Neural cell (in vitro differentiated cells): ENCODE measurements at regions not wholly inside any gene's neighbourhood (a gene's known extent, or its start where the extent isn't known, plus 50 kb on each side); places are given as distances from the start of the nearest gene placed in this dataset.

Source experiments
- H2AFZ ChIP-seq: fragments of 200-600, 300-800 bp; sonication (generic), shearing (Covaris generic); 2 replicates; pipeline ENCODE4 v1.6.0; 2014; ENCODE audit warnings: low read depth, mild to moderate bottlenecking, antibody characterized with exemption, low read length, moderate library complexity
- H3F3A ChIP-seq: fragments of 200-600 bp; shearing (Covaris generic); 2 replicates; pipeline ENCODE4 v1.6.1; 2016; ENCODE audit warnings: mild to moderate bottlenecking, moderate library complexity, mixed read lengths, antibody characterized with exemption, low read length; ENCODE audit not compliant: insufficient read depth, poor library complexity, severe bottlenecking
- H3K27ac ChIP-seq: fragments of 200-600, 300-800 bp; sonication (generic), shearing (Covaris generic); 2 replicates; pipeline ENCODE4 v1.5.1; 2014; ENCODE audit warnings: mild to moderate bottlenecking, low read length, moderate library complexity
- H3K27me3 ChIP-seq: fragments of 300-800, 200-600 bp; sonication (generic), shearing (Covaris generic); 2 replicates; pipeline ENCODE4 v1.6.0; 2014; ENCODE audit warnings: mild to moderate bottlenecking, low read depth, low read length, moderate library complexity; ENCODE audit not compliant: insufficient read depth
- H3K36me3 ChIP-seq: fragments of 300-800, 200-600 bp; sonication (generic), shearing (Covaris generic); 2 replicates; pipeline ENCODE4 v1.5.1; 2014; ENCODE audit warnings: mild to moderate bottlenecking, antibody characterized with exemption, low read length, moderate library complexity; ENCODE audit not compliant: insufficient read depth
- H3K4me2 ChIP-seq: fragments of 300-800, 200-600 bp; sonication (generic), shearing (Covaris generic); 2 replicates; pipeline ENCODE4 v1.6.0; 2014; ENCODE audit warnings: mild to moderate bottlenecking, low read length
- H3K4me3 ChIP-seq: fragments of 300-800, 200-600 bp; sonication (generic), shearing (Covaris generic); 2 replicates; pipeline ENCODE4 v1.5.1; 2014; ENCODE audit warnings: mild to moderate bottlenecking, low read length, moderate library complexity
- H3K79me2 ChIP-seq: fragments of 200-600 bp; shearing (Covaris generic); replicated peaks from 2 replicates; pipeline ENCODE4 v1.6.0; 2014; ENCODE audit warnings: mild to moderate bottlenecking, low read length, moderate library complexity; ENCODE audit not compliant: insufficient read depth
- H3K9ac ChIP-seq: fragments of 300-800, 200-600 bp; sonication (generic), shearing (Covaris generic); 2 replicates; pipeline ENCODE4 v1.6.1; 2016; ENCODE audit warnings: mild to moderate bottlenecking, low read length, mixed read lengths
- H3K9me2 ChIP-seq: fragments of 200-600 bp; shearing (Covaris generic); 2 replicates; pipeline ENCODE4 v1.6.1; 2016; ENCODE audit warnings: mild to moderate bottlenecking, low read length, mixed read lengths; ENCODE audit not compliant: insufficient read depth
- H3K9me3 ChIP-seq: fragments of 200-600, 300-800 bp; sonication (generic), shearing (Covaris generic); 2 replicates; pipeline ENCODE4 v1.6.1; 2016; ENCODE audit warnings: mild to moderate bottlenecking, mixed run types, low read length, moderate library complexity, mixed read lengths
- H4K20me1 ChIP-seq: fragments of 200-600 bp; shearing (Covaris generic); 2 replicates; pipeline ENCODE4 v1.6.1; 2016; ENCODE audit warnings: mild to moderate bottlenecking, mixed run types; ENCODE audit not compliant: insufficient read depth
- CTCF ChIP-seq: fragments of 450-650 bp; IDR thresholded peaks from 2 replicates; pipeline ENCODE4 v1.5.1; 2014; ENCODE audit warnings: antibody characterized with exemption, mild to moderate bottlenecking, moderate library complexity; ENCODE audit not compliant: poor library complexity, severe bottlenecking
- EP300 ChIP-seq: fragments of 450-650 bp; conservative IDR thresholded peaks from 2 replicates; pipeline ENCODE4 v1.6.1; 2014; ENCODE audit warnings: antibody characterized with exemption, mild to moderate bottlenecking, moderate library complexity; ENCODE audit not compliant: poor library complexity, severe bottlenecking
- EZH2 ChIP-seq: fragments of 200-600, 300-800 bp; shearing (Covaris generic), sonication (generic); IDR thresholded peaks from 2 replicates; pipeline ENCODE4 v1.6.1; 2014; ENCODE audit warnings: antibody characterized with exemption, low read length, borderline replicate concordance, mild to moderate bottlenecking; ENCODE audit not compliant: insufficient read depth, poor library complexity, severe bottlenecking
- MXI1 ChIP-seq: fragments of 450-650 bp; conservative IDR thresholded peaks from 2 replicates; pipeline ENCODE4 v1.6.1; 2014; ENCODE audit warnings: antibody characterized with exemption, mild to moderate bottlenecking; ENCODE audit not compliant: poor library complexity, severe bottlenecking
- POLR2AphosphoS5 ChIP-seq: IDR thresholded peaks from 2 replicates; pipeline ENCODE4 v1.6.1; 2012
- RAD21 ChIP-seq: fragments of 450-650 bp; conservative IDR thresholded peaks from 2 replicates; pipeline ENCODE4 v1.6.1; 2014; ENCODE audit warnings: antibody characterized with exemption, mild to moderate bottlenecking, moderate library complexity
- SMC3 ChIP-seq: fragments of 450-650 bp; conservative IDR thresholded peaks from 2 replicates; pipeline ENCODE4 v1.6.1; 2014; ENCODE audit warnings: antibody characterized with exemption, mild to moderate bottlenecking, moderate library complexity; ENCODE audit not compliant: poor library complexity
- TAF1 ChIP-seq: IDR thresholded peaks from 2 replicates; pipeline ENCODE4 v1.6.1; 2012; ENCODE audit warnings: low read depth
- TF ChIP-seq, protein P1 (sequence below): IDR thresholded peaks from 2 replicates; pipeline ENCODE4 v1.6.1; 2012; ENCODE audit warnings: borderline replicate concordance

GRCh38 chr2:18253686-18254197 is 306.7 kb downstream of the RDH14 start:
- no peaks in the 10 kb centered on the region for H3K27me3 ChIP-seq
- no peak overlapping the region for H3K4me3 ChIP-seq
- no peak overlapping the region for H2AFZ ChIP-seq
- H3K9ac ChIP-seq = no peak overlapping the region
- no peaks in the 10 kb centered on the region for H3K79me2 ChIP-seq
- no peaks in the 10 kb centered on the region for H3F3A ChIP-seq
- no peaks in the 10 kb centered on the region for H3K36me3 ChIP-seq
- no peaks in the 10 kb centered on the region for H4K20me1 ChIP-seq
- no peak overlapping the region for H3K27ac ChIP-seq
- TF ChIP-seq SMC3 = no peak
- no peak for TF ChIP-seq RAD21
- TF ChIP-seq POLR2AphosphoS5 = no peak
- TF ChIP-seq TAF1 = no peak
- TF ChIP-seq CTCF = no peak
- no peak for TF ChIP-seq EZH2
- TF ChIP-seq, protein P1, sequence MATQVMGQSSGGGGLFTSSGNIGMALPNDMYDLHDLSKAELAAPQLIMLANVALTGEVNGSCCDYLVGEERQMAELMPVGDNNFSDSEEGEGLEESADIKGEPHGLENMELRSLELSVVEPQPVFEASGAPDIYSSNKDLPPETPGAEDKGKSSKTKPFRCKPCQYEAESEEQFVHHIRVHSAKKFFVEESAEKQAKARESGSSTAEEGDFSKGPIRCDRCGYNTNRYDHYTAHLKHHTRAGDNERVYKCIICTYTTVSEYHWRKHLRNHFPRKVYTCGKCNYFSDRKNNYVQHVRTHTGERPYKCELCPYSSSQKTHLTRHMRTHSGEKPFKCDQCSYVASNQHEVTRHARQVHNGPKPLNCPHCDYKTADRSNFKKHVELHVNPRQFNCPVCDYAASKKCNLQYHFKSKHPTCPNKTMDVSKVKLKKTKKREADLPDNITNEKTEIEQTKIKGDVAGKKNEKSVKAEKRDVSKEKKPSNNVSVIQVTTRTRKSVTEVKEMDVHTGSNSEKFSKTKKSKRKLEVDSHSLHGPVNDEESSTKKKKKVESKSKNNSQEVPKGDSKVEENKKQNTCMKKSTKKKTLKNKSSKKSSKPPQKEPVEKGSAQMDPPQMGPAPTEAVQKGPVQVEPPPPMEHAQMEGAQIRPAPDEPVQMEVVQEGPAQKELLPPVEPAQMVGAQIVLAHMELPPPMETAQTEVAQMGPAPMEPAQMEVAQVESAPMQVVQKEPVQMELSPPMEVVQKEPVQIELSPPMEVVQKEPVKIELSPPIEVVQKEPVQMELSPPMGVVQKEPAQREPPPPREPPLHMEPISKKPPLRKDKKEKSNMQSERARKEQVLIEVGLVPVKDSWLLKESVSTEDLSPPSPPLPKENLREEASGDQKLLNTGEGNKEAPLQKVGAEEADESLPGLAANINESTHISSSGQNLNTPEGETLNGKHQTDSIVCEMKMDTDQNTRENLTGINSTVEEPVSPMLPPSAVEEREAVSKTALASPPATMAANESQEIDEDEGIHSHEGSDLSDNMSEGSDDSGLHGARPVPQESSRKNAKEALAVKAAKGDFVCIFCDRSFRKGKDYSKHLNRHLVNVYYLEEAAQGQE = no peak
- no peak for TF ChIP-seq EP300
- TF ChIP-seq MXI1 = no peak
- no peak overlapping the region for H3K4me2 ChIP-seq
- no peaks in the 10 kb centered on the region for H3K9me3 ChIP-seq
- no peaks in the 10 kb centered on the region for H3K9me2 ChIP-seq

DNA sequence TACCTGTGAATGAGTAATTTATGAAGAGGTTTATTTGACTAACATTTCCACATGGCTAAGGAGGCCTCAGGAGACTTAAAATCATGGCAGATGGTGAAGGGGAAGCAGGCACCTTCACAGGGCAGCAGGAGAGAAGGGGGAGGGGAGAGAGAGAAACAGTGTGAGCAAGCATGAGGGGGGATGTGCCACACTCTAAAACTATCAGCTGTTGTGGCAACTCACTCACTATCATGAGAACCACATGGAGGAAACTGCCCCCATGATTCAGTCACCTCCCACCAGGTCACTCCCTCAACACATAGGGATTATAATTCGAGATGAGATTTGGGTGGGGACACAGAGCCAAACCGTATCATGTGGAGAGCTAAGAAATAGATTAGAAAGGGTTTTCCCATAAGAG is 309.0 kb downstream of the RDH14 start:
- Histone ChIP-seq H3K4me3 (no peak overlapping the region), H3K9me3 (no peaks in the 10 kb centered on the region), H2AFZ (no peak overlapping the region), H3K4me2 (no peak overlapping the region), H3K79me2 (no peaks in the 10 kb centered on the region), H3K27me3 (peaks cover 3% of the 10 kb centered on the region), H3K9ac (no peak overlapping the region), H3F3A (no peaks in the 10 kb centered on the region), H3K36me3 (no peaks in the 10 kb centered on the region), H3K9me2 (no peaks in the 10 kb centered on the region), H4K20me1 (no peaks in the 10 kb centered on the region), H3K27ac (no peak overlapping the region)
- TF ChIP-seq POLR2AphosphoS5 (no peak), SMC3 (no peak)
